Left ventricle myocardium inferior (tissue), 1 donor: ENCODE measurements at regions not wholly inside any gene's neighbourhood (a gene's known extent, or its start where the extent isn't known, plus 50 kb on each side); places are given as distances from the start of the nearest gene placed in this dataset.

Experiments used
- DNase-seq: peaks from one replicate; pipeline ENCODE4 v3.0.0-alpha.2; 2020
- H3K27ac ChIP-seq: fragments of 200-600 bp; replicated peaks from 2 replicates; pipeline ENCODE4 v1.8.0; 2021
- H3K27me3 ChIP-seq: fragments of 200-600 bp; 2 replicates; pipeline ENCODE4 v1.8.0; 2021; ENCODE audit warnings: low read depth
- H3K36me3 ChIP-seq: fragments of 200-600 bp; 2 replicates; pipeline ENCODE4 v1.8.0; 2021
- H3K4me1 ChIP-seq: fragments of 200-600 bp; 2 replicates; pipeline ENCODE4 v1.8.0; 2021
- H3K4me3 ChIP-seq: fragments of 200-600 bp; 2 replicates; pipeline ENCODE4 v1.8.0; 2021; ENCODE audit warnings: mild to moderate bottlenecking, moderate library complexity
- H3K9me3 ChIP-seq: fragments of 200-600 bp; replicated peaks from 2 replicates; pipeline ENCODE4 v1.8.0; 2021
- intact Hi-C: fragments of 100-400 bp; cut with micrococcal nuclease; formaldehyde crosslinking; loops from one replicate; pipeline ENCODE4 v1.11.0; 2022
- TF ChIP-seq, protein P1 (sequence below): fragments of 200-600 bp; IDR thresholded peaks from 2 replicates; pipeline ENCODE4 v1.8.0; 2021; ENCODE audit warnings: antibody characterized with exemption, mild to moderate bottlenecking, borderline replicate concordance
- donor health status: DM: no; HTN: yes; CAD: no; lungs with severe emphysema.

DNA sequence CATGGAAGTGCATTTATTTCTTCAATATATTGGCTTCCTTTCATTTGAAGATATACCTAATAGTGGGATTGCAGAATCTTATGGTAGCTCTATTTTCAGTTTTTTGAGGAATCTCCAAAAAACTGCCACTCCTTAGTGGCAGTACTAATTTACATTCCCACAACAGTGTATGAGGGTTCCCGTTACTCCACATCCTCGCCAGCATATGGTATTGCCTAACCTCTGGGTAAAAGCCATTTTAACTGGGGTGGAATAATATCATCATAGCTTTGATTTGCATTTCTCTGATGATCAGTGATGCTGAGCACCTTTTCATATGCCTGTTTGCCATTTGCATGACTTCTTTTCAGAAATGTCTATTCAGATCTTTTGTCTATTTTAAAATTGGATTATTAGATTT is 471.9 kb upstream of the UBE2E3 start:
- no peak overlapping the region for H3K4me3 ChIP-seq
- no peaks in the 10 kb centered on the region for H3K36me3 ChIP-seq
- no peaks in the 10 kb centered on the region for H3K9me3 ChIP-seq
- TF ChIP-seq, protein P1, sequence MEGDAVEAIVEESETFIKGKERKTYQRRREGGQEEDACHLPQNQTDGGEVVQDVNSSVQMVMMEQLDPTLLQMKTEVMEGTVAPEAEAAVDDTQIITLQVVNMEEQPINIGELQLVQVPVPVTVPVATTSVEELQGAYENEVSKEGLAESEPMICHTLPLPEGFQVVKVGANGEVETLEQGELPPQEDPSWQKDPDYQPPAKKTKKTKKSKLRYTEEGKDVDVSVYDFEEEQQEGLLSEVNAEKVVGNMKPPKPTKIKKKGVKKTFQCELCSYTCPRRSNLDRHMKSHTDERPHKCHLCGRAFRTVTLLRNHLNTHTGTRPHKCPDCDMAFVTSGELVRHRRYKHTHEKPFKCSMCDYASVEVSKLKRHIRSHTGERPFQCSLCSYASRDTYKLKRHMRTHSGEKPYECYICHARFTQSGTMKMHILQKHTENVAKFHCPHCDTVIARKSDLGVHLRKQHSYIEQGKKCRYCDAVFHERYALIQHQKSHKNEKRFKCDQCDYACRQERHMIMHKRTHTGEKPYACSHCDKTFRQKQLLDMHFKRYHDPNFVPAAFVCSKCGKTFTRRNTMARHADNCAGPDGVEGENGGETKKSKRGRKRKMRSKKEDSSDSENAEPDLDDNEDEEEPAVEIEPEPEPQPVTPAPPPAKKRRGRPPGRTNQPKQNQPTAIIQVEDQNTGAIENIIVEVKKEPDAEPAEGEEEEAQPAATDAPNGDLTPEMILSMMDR: no peak
- intact Hi-C loops: no loop called here
- no peak overlapping the region for H3K27ac ChIP-seq
- H3K27me3 ChIP-seq: no peaks in the 10 kb centered on the region
- H3K4me1 ChIP-seq: no peaks in the 10 kb centered on the region
- DNase-seq: no peak

GRCh38 chr2:180507028-180507427 is 473.4 kb upstream of the UBE2E3 start:
- TF ChIP-seq, protein P1: no peak
- H3K9me3 ChIP-seq: no peaks in the 10 kb centered on the region
- no peak for DNase-seq
- no peaks in the 10 kb centered on the region for H3K36me3 ChIP-seq
- no peak overlapping the region for H3K4me3 ChIP-seq
- intact Hi-C loops: no loop called here
- no peaks in the 10 kb centered on the region for H3K27me3 ChIP-seq
- no peaks in the 10 kb centered on the region for H3K4me1 ChIP-seq
- H3K27ac ChIP-seq: no peak overlapping the region

- Histone ChIP-seq H3K4me3 (no peak overlapping the region), H3K27me3 (no peaks in the 10 kb centered on the region), H3K4me1 (no peaks in the 10 kb centered on the region), H3K27ac (no peak overlapping the region), H3K36me3 (no peaks in the 10 kb centered on the region), H3K9me3 (no peaks in the 10 kb centered on the region)
- TF ChIP-seq, protein P1: no peak
- DNase-seq: no peak
- intact Hi-C loops: no loop called here
Measured at GRCh38 chr2:180505203-180505602, 475.2 kb upstream of the UBE2E3 start.

GRCh38 chr2:180497621-180498152 is 482.7 kb upstream of the UBE2E3 start:
- Histone ChIP-seq H3K27me3 (no peaks in the 10 kb centered on the region), H3K9me3 (peaks cover 27% of the 10 kb centered on the region), H3K36me3 (no peaks in the 10 kb centered on the region), H3K4me3 (no peak overlapping the region), H3K27ac (no peak overlapping the region), H3K4me1 (no peaks in the 10 kb centered on the region)
- intact Hi-C loops: no loop called here
- TF ChIP-seq, protein P1: no peak
- no peak for DNase-seq

- peaks cover 43% of the 10 kb centered on the region for H3K9me3 ChIP-seq
- DNase-seq: no peak
- no peaks in the 10 kb centered on the region for H3K36me3 ChIP-seq
- no peaks in the 10 kb centered on the region for H3K27me3 ChIP-seq
- no peak overlapping the region for H3K4me3 ChIP-seq
- H3K4me1 ChIP-seq: no peaks in the 10 kb centered on the region
- no peak overlapping the region for H3K27ac ChIP-seq
- intact Hi-C loops: no loop called here
- TF ChIP-seq, protein P1: no peak
Measured at GRCh38 chr2:180495606-180496005, 484.8 kb upstream of the UBE2E3 start.
